Keratinocyte (primary cell): ENCODE measurements at regions not wholly inside any gene's neighbourhood (a gene's known extent, or its start where the extent isn't known, plus 50 kb on each side); places are given as distances from the start of the nearest gene placed in this dataset.

Experiments
- DNase-seq: peaks from one replicate; pipeline ENCODE4 v3.0.0-alpha.2; 2011; ENCODE audit warnings: low read depth, missing footprints, low spot score
- FAIRE-seq: peaks from 2 replicates; lab custom pipeline; 2011; peaks lifted over from hg19 to GRCh38; lab: Jason Lieb, UNC
- H2AFZ ChIP-seq: 2 replicates; pipeline ENCODE4 v1.6.0; 2012; ENCODE audit warnings: low read length, control low read depth, inconsistent platforms; ENCODE audit not compliant: control insufficient read depth
- H3K27ac ChIP-seq: 2 replicates; pipeline ENCODE4 v1.5.1; 2011; ENCODE audit warnings: low read length; ENCODE audit not compliant: control insufficient read depth, insufficient read depth
- H3K27me3 ChIP-seq: 3 replicates; pipeline ENCODE4 v1.6.0; 2011; ENCODE audit warnings: low read length; ENCODE audit not compliant: control insufficient read depth, insufficient read depth; ENCODE audit errors: extremely low read depth
- H3K36me3 ChIP-seq, 2 experiments: 2 replicates in 1 of 2; 3 replicates in 1 of 2; pipeline ENCODE4 v1.5.1; 2011; ENCODE audit warnings: low read length in 2 of 2, mild to moderate bottlenecking in 1 of 2; ENCODE audit not compliant: control insufficient read depth in 2 of 2, insufficient read depth in 2 of 2; ENCODE audit errors: extremely low read depth in 1 of 2
- H3K4me1 ChIP-seq: 3 replicates; pipeline ENCODE4 v1.5.1; 2011; ENCODE audit warnings: low read length; ENCODE audit not compliant: control insufficient read depth, insufficient read depth; ENCODE audit errors: extremely low read depth
- H3K4me2 ChIP-seq: 3 replicates; pipeline ENCODE4 v1.6.0; 2011; ENCODE audit warnings: low read depth, low read length; ENCODE audit not compliant: control insufficient read depth, insufficient read depth; ENCODE audit errors: extremely low read depth
- H3K4me3 ChIP-seq, 3 experiments: fragments of 200-600 bp in 1 of 3; sonication (generic) in 1 of 3; 2 replicates in 2 of 3; 3 replicates in 1 of 3; pipeline ENCODE4 v1.5.1; 2011 to 2016; ENCODE audit warnings: low read length in 3 of 3, mild to moderate bottlenecking in 3 of 3, control low read depth in 2 of 3, inconsistent platforms in 1 of 3, low read depth in 1 of 3, mixed read lengths in 1 of 3, mixed run types in 1 of 3, moderate library complexity in 1 of 3; ENCODE audit not compliant: control insufficient read depth in 2 of 3, insufficient read depth in 2 of 3; ENCODE audit errors: extremely low read depth in 1 of 3
- H3K79me2 ChIP-seq: 2 replicates; pipeline ENCODE4 v1.6.0; 2012; ENCODE audit warnings: low read length; ENCODE audit not compliant: control insufficient read depth, insufficient read depth
- H3K9ac ChIP-seq: 3 replicates; pipeline ENCODE4 v1.6.0; 2011; ENCODE audit warnings: low read length; ENCODE audit not compliant: control insufficient read depth, insufficient read depth; ENCODE audit errors: extremely low read depth
- H3K9me1 ChIP-seq: 3 replicates; pipeline ENCODE4 v1.6.0; 2011; ENCODE audit warnings: low read length; ENCODE audit not compliant: control insufficient read depth, insufficient read depth; ENCODE audit errors: extremely low read depth
- H3K9me3 ChIP-seq: 2 replicates; pipeline ENCODE4 v1.5.1; 2012; ENCODE audit warnings: low read depth, low read length; ENCODE audit not compliant: control insufficient read depth
- H4K20me1 ChIP-seq: 3 replicates; pipeline ENCODE4 v1.6.0; 2011; ENCODE audit warnings: low read length; ENCODE audit not compliant: control insufficient read depth, insufficient read depth; ENCODE audit errors: extremely low read depth
- CTCF ChIP-seq, 3 experiments: IDR thresholded peaks in 1 of 3; conservative IDR thresholded peaks in 1 of 3; optimal IDR thresholded peaks in 1 of 3; 2 replicates in 2 of 3; 3 replicates in 1 of 3; pipeline versions ENCODE3 to v1.5.1; 2011; ENCODE audit warnings: low read length in 3 of 3, mild to moderate bottlenecking in 3 of 3, moderate library complexity in 2 of 3, control low read depth in 1 of 3, inconsistent platforms in 1 of 3; ENCODE audit not compliant: insufficient read depth in 2 of 3; ENCODE audit errors: extremely low read depth in 1 of 3
- EZH2 ChIP-seq: IDR thresholded peaks from one replicate; pipeline ENCODE4 v1.6.1; 2012; ENCODE audit warnings: inconsistent platforms, mild to moderate bottlenecking, low read length, moderate library complexity
- dilution Hi-C: fragments of 300-500 bp; cut with MboI; formaldehyde crosslinking; loops from one replicate; pipeline ENCODE4 v1.7.0; 2020; ENCODE audit warnings: low sequenced_read_pairs; ENCODE audit not compliant: extremely low pct_ligation_motif_present

DNA sequence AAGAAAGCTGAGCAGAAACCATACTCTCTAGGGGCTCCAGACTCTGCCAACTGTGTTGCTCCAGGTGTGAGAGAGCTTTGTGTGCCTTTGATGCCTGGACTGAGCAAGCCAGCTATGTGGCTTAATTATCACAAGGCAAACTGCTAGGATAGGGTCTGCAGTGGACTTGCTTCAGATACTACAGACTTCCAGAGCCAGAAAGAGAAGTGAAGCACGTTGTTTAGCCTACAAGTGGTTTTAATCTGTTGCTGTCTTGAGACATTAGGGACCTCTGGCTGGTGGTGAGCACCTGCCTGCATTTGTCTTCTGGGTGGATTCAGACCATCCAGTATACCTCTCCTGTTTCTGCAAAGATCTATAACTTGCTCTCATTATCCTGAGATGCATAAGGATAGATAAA is 353.4 kb upstream of the PLXNA2 start:
- Histone ChIP-seq H3K79me2 (no peaks in the 10 kb centered on the region), H3K27me3 (no peaks in the 10 kb centered on the region), H3K4me1 (no peaks in the 10 kb centered on the region), H3K9me3 (no peaks in the 10 kb centered on the region), H3K27ac (no peak overlapping the region), H4K20me1 (no peaks in the 10 kb centered on the region), H3K9ac (no peak overlapping the region), H3K9me1 (no peaks in the 10 kb centered on the region), H2AFZ (no peak overlapping the region), H3K4me3 (no peak overlapping the region), H3K36me3 (no peaks in the 10 kb centered on the region), H3K4me2 (no peak overlapping the region)
- no peak for FAIRE-seq
- TF ChIP-seq EZH2: no peak
- no peak for TF ChIP-seq CTCF (optimal IDR thresholded peaks at IDR 0.05 in 1 of 3, IDR thresholded peaks at IDR 0.05 in 1 of 3, conservative IDR thresholded peaks at IDR 0.05 in 1 of 3; ENCODE audit: extremely low read depth in 1 of 3, insufficient read depth in 2 of 3, low read length in 3 of 3)
- dilution Hi-C loops: no loop called here
- no peak for DNase-seq

GRCh38 chr1:208598021-208598420 is 353.8 kb upstream of the PLXNA2 start:
- Histone ChIP-seq H3K9me3 (no peaks in the 10 kb centered on the region), H3K27ac (no peak overlapping the region), H3K36me3 (no peaks in the 10 kb centered on the region), H3K4me2 (no peak overlapping the region), H3K4me3 (no peak overlapping the region), H3K79me2 (no peaks in the 10 kb centered on the region), H3K27me3 (no peaks in the 10 kb centered on the region), H3K9me1 (no peaks in the 10 kb centered on the region), H4K20me1 (no peaks in the 10 kb centered on the region), H3K9ac (no peak overlapping the region), H3K4me1 (no peaks in the 10 kb centered on the region), H2AFZ (no peak overlapping the region)
- DNase-seq: no peak
- dilution Hi-C loops: no loop called here
- FAIRE-seq: no peak
- no peak for TF ChIP-seq EZH2
- TF ChIP-seq CTCF (optimal IDR thresholded peaks at IDR 0.05 in 1 of 3, IDR thresholded peaks at IDR 0.05 in 1 of 3, conservative IDR thresholded peaks at IDR 0.05 in 1 of 3; ENCODE audit: extremely low read depth in 1 of 3, insufficient read depth in 2 of 3, low read length in 3 of 3): no peak
